ENCODE measurements at regions not wholly inside any gene's neighbourhood (a gene's known extent, or its start where the extent isn't known, plus 50 kb on each side); places are given as distances from the start of the nearest gene placed in this dataset.

DNA sequence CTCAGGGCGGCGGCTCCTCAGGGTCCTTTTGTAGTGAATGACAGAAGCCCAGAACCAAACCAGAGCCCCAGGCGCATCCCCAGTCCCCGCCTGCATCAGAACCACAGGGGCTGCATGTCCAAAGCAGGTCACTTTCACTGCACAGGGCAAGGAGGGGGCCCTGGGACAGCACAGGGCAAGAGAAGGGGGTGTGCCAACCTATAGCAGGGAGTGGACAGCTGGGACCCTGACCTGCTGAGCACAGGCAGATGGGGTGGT, 501.4 kb downstream of the PREX1 start:
- TF ChIP-seq MAX (IDR thresholded peaks at IDR 0.05) (no peak), TCF12 (IDR thresholded peaks at IDR 0.05; ENCODE audit: low read depth) (no peak), EP300 (IDR thresholded peaks at IDR 0.05; ENCODE audit: borderline replicate concordance) (no peak), FOXM1 (IDR thresholded peaks at IDR 0.05; ENCODE audit: borderline replicate concordance, low read depth) (no peak), REST (IDR thresholded peaks at IDR 0.05; ENCODE audit: low read depth) (no peak), CEBPB (IDR thresholded peaks at IDR 0.05) (no peak), USF1 (IDR thresholded peaks at IDR 0.05) (no peak), YY1 (IDR thresholded peaks at IDR 0.05; ENCODE audit: low read depth) (no peak), RAD21 (IDR thresholded peaks at IDR 0.05; ENCODE audit: low read depth) (no peak), CREB1 (IDR thresholded peaks at IDR 0.05; ENCODE audit: low read depth) (no peak)

Data from Ishikawa (cell line).